Breast epithelium (tissue), 3 donors: ENCODE measurements at regions not wholly inside any gene's neighbourhood (a gene's known extent, or its start where the extent isn't known, plus 50 kb on each side); places are given as distances from the start of the nearest gene placed in this dataset.

Source experiments
- CTCF ChIP-seq, 3 donors: fragments of 450-650 bp; IDR thresholded peaks; one replicate each; pipeline ENCODE4 v1.5.1; 2016 to 2017; ENCODE audit warnings: antibody characterized with exemption in 3 of 3, mild to moderate bottlenecking in 3 of 3, moderate library complexity in 3 of 3
- POLR2A ChIP-seq: fragments of 450-650 bp; IDR thresholded peaks from one replicate; pipeline ENCODE4 v1.6.1; 2016; ENCODE audit warnings: antibody characterized with exemption, mild to moderate bottlenecking, moderate library complexity

GRCh38 chr17:71335212-71335611 lies 785.6 kb upstream of the SOX9 start:
- TF ChIP-seq POLR2A, result no peak
- no peak for TF ChIP-seq CTCF (IDR thresholded peaks at IDR 0.05)
